ENCODE measurements at regions not wholly inside any gene's neighbourhood (a gene's known extent, or its start where the extent isn't known, plus 50 kb on each side); places are given as distances from the start of the nearest gene placed in this dataset.

GRCh38 chr15:46410705-46411104, 775.9 kb downstream of the SQOR start:
- intact Hi-C loops (cut with DNase I), result no loop called here
- no peak for ATAC-seq
- DNase-seq (ENCODE audit: missing footprints), result no peak

- intact Hi-C loops (cut with DNase I), result no loop called here
- ATAC-seq, result no peak
Observed at GRCh38 chr15:46411900-46412299, 777.1 kb downstream of the SQOR start.

GRCh38 chr15:46413799-46414198, 779.0 kb downstream of the SQOR start:
- intact Hi-C loops (cut with DNase I), result no loop called here
- ATAC-seq (no peak), DNase-seq (ENCODE audit: missing footprints) (no peak)

More at GRCh38 chr15:46411900-46412299, 777.1 kb downstream of the SQOR start:
- DNase-seq (ENCODE audit: missing footprints), result no peak

GRCh38 chr15:46416544-46416943, 781.7 kb downstream of the SQOR start:
- DNase-seq (ENCODE audit: missing footprints) (peak; percentile 67), ATAC-seq (peak; percentile 39)
- intact Hi-C loops (cut with DNase I), result no loop called here

GRCh38 chr15:46420990-46421389, 786.2 kb downstream of the SQOR start:
- ATAC-seq (no peak), DNase-seq (ENCODE audit: missing footprints) (no peak)
- intact Hi-C loops (cut with DNase I), result no loop called here

GRCh38 chr15:46441294-46442062, 806.6 kb downstream of the SQOR start:
- intact Hi-C loops (cut with DNase I), result no loop called here
- ATAC-seq (no peak), DNase-seq (ENCODE audit: missing footprints) (no peak)

GRCh38 chr15:46442184-46442583, 807.4 kb downstream of the SQOR start:
- DNase-seq (ENCODE audit: missing footprints) (no peak), ATAC-seq (no peak)

GRCh38 chr15:46442901-46443590, 808.2 kb downstream of the SQOR start:
- DNase-seq (ENCODE audit: missing footprints) (no peak), ATAC-seq (no peak)

More at GRCh38 chr15:46442184-46442583, 807.4 kb downstream of the SQOR start:
- intact Hi-C loops (cut with DNase I), result no loop called here

GRCh38 chr15:46450112-46450809, 815.4 kb downstream of the SQOR start:
- DNase-seq (ENCODE audit: missing footprints) (no peak), ATAC-seq (no peak)
- intact Hi-C loops (cut with DNase I), result no loop called here

More at GRCh38 chr15:46442901-46443590, 808.2 kb downstream of the SQOR start:
- intact Hi-C loops (cut with DNase I), result no loop called here

GRCh38 chr15:46450810-46451182, 816.0 kb downstream of the SQOR start:
- no peak for DNase-seq (ENCODE audit: missing footprints)
- ATAC-seq, result no peak
- intact Hi-C loops (cut with DNase I), result no loop called here

GRCh38 chr15:46452297-46452820, 817.5 kb downstream of the SQOR start:
- intact Hi-C loops (cut with DNase I), result no loop called here
- ATAC-seq (no peak), DNase-seq (ENCODE audit: missing footprints) (no peak)

- intact Hi-C loops (cut with DNase I), result no loop called here
- ATAC-seq (no peak), DNase-seq (ENCODE audit: missing footprints) (no peak)
Observed at GRCh38 chr15:46456456-46456855, 821.6 kb downstream of the SQOR start.

GRCh38 chr15:46460431-46461094, 825.7 kb downstream of the SQOR start:
- no peak for DNase-seq (ENCODE audit: missing footprints)
- intact Hi-C loops (cut with DNase I), result no loop called here
- ATAC-seq, result no peak

- intact Hi-C loops (cut with DNase I), result no loop called here
- ATAC-seq (no peak), DNase-seq (ENCODE audit: missing footprints) (no peak)
Observed at GRCh38 chr15:46461416-46461815, 826.6 kb downstream of the SQOR start.

- intact Hi-C loops (cut with DNase I), result no loop called here
- ATAC-seq (no peak), DNase-seq (ENCODE audit: missing footprints) (no peak)
Observed at GRCh38 chr15:46467041-46467440, 832.2 kb downstream of the SQOR start.

- DNase-seq (ENCODE audit: missing footprints) (no peak), ATAC-seq (no peak)
- intact Hi-C loops (cut with DNase I), result no loop called here
Observed at GRCh38 chr15:46471096-46471495, 836.3 kb downstream of the SQOR start.

- ATAC-seq, result no peak
- no peak for DNase-seq (ENCODE audit: missing footprints)
- intact Hi-C loops (cut with DNase I), result no loop called here
Observed at GRCh38 chr15:46489276-46489675, 854.4 kb downstream of the SQOR start.

GRCh38 chr15:46496491-46497115, 861.8 kb downstream of the SQOR start:
- intact Hi-C loops (cut with DNase I), result loop anchor here (10.0 kb wide), 1 partner anchor 182 kb away; no protein-coding TSS in a partner anchor
- ATAC-seq (no peak), DNase-seq (ENCODE audit: missing footprints) (no peak)

- intact Hi-C loops (cut with DNase I), result no loop called here
- DNase-seq (ENCODE audit: missing footprints), result no peak
- no peak for ATAC-seq
Observed at GRCh38 chr15:46502667-46503066, 867.8 kb downstream of the SQOR start.
